ENCODE measurements at regions not wholly inside any gene's neighbourhood (a gene's known extent, or its start where the extent isn't known, plus 50 kb on each side); places are given as distances from the start of the nearest gene placed in this dataset.

- TF ChIP-seq ZZZ3 (IDR thresholded peaks at IDR 0.05; ENCODE audit: control insufficient read depth, insufficient read length, low read depth) = no peak
- no peak for TF ChIP-seq EZH2 (IDR thresholded peaks at IDR 0.05; ENCODE audit: borderline replicate concordance, control insufficient read depth, low read depth, low read length)
- TF ChIP-seq BRCA1 (IDR thresholded peaks at IDR 0.05; ENCODE audit: low read depth, low read length) = no peak
Measured at GRCh38 chr3:162666835-162667234, 1170.2 kb downstream of the OTOL1 start.
